GM21825 (cell line): ENCODE measurements at regions not wholly inside any gene's neighbourhood (a gene's known extent, or its start where the extent isn't known, plus 50 kb on each side); places are given as distances from the start of the nearest gene placed in this dataset.
"Not testable (repeated sequence)": the region's sequence is repeated elsewhere in the genome, so short reads cannot be mapped to it uniquely, and the experiment has no call there.

Source experiments
- ATAC-seq: cut with Tn5 transposase; IDR thresholded peaks from one replicate; pipeline ENCODE4 v1.9.1; 2021; ENCODE audit warnings: mild to moderate bottlenecking, moderate library complexity; ENCODE audit not compliant: unreplicated experiment

DNA sequence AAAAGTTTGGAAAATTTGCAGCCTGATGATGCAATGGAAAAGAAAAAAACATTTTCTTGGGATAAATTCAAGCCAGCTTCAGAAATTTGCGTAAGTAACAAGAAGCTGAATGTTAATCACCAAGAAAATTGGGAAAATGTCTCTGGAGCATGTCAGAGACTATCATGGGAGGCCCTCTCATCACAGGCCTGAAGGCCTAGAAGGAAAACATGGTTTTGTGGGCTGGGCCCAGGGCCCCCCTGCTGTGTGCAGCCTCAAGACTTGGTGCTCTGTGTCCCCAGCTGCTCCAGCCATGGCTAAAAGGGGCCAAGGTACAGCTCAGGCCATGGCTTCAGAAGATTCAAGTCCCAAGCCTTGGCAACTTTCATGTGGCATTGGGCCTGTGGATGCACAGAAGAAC lies 1049.8 kb upstream of the GRIA3 start:
- no peak for ATAC-seq

- ATAC-seq: no peak
Measured at GRCh38 chrX:122135070-122135469, 1049.0 kb upstream of the GRIA3 start.

- not testable (repeated sequence) for ATAC-seq
Measured at GRCh38 chrX:122140219-122140618, 1043.9 kb upstream of the GRIA3 start.

DNA sequence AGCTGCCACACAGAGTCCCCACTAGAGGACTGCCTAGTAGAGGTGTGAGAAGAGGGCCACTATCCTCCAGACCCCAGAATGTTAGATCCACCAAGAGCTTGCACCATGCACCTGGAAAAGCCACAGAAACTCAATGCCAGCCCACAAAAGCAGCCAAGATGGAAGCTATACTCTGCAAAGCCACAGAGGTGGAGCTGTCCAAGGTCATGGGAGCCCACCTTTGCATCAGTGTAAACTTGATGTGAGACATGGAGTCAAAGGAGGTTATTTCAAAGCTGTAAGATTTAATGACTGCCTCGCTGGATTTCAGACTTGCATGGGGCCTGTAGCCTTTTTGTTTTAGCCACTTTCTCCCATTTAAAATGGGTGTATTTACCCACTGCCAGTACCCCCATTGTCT lies 1030.1 kb upstream of the GRIA3 start:
- ATAC-seq: no peak

DNA sequence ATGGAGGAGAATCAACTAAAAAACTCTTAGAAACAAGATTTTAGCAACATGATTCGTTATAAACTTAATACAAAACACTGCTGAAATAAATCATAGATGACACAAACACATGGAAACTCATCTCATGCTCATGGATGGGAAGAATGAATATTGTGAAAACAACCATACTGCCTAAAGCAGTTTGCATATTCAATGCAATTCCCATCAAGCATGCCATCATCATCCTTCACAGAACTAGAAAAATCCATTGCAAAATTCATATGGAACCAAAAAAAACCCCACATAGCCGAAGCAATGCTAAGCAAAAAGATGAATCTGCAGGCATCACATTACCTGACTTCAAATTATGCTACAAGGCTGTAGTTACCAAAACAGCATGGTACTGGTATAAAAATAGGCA lies 1015.8 kb upstream of the GRIA3 start:
- ATAC-seq: no peak

DNA sequence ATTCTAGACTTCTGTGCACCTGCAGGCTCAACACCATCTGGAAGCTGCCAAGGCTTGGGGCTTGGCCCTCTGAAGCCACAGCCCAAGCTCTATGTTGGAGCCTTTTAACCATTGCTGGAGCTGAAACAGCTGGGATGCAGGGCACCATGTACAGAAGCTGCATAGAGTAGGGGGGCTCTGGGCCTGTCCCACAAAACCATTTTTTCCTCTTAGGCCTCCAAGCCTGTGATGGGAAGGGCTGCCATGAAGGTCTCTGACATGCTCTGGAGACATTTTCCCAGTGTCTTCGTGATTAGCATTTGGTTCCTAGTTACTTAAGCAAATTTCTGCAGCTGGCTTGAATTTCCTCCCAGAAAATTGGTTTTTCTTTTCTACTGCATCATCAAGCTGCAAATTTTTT lies 999.3 kb upstream of the GRIA3 start:
- no peak for ATAC-seq

- no peak for ATAC-seq
Measured at GRCh38 chrX:122187069-122187713, 996.9 kb upstream of the GRIA3 start.

GRCh38 chrX:122188751-122189150 lies 995.3 kb upstream of the GRIA3 start:
- ATAC-seq: no peak

- ATAC-seq: no peak
Measured at GRCh38 chrX:122196343-122196742, 987.7 kb upstream of the GRIA3 start.

DNA sequence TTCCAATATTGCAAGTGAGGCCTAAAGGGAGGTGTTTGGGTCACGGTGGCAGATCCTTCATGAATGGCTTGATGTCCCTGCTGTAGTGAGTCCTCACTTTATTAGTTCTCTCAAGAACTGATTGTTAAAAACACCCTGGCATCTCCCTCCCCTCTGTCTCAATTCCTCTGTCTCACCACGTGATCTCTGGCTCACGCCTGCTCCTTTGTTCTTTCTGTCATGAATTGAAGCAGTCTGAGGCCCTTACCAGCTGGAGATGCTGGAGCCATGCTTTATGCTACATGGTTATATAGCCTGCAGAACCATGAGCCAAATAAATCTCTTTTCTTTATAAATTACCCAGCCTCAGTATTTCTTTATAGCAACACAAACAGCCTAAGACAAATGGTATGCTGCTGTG lies 980.7 kb upstream of the GRIA3 start:
- no peak for ATAC-seq

DNA sequence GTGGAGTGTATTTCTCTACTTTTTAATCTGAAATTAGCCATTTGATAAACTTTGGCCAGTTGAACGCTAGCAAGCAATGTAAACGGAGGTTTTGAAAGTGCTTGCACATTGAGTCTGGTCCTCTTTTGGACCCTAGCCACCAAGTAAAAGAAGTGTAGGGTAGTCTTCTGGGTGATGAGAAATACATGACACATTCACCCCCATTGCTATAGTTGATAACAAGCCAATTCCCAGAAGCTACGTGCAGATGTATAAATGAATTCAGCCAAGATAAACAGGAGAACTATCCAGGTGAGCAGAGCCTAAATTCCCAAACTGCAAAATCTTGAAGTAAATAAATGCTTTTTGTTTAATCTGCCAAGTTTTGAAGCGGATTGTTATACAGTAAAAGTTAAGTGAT lies 965.4 kb upstream of the GRIA3 start:
- ATAC-seq: no peak

- no peak for ATAC-seq
Measured at GRCh38 chrX:122219226-122219625, 964.9 kb upstream of the GRIA3 start.

- ATAC-seq: no peak
Measured at GRCh38 chrX:122219735-122220134, 964.3 kb upstream of the GRIA3 start.

- no peak for ATAC-seq
Measured at GRCh38 chrX:122220644-122221373, 963.3 kb upstream of the GRIA3 start.

DNA sequence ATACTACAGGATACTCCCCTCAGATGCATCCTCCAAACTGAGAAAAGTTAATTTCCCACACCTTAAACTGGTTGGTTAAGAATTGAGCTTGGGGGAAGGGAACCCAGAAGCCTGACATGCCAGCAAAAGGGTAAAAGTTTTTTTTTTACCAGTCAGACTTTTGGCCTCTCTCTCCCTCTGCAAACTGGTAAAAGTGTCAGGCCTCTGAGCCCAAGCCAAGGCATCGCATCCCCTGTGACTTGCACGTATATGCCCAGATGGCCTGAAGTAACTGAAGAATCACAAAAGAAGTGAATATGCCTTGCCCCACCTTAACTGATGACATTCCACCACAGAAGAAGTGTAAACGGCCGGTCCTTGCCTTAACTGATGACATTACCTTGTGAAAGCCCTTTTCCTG lies 962.3 kb upstream of the GRIA3 start:
- not testable (repeated sequence) for ATAC-seq

- ATAC-seq: not testable (repeated sequence)
Measured at GRCh38 chrX:122224137-122224536, 959.9 kb upstream of the GRIA3 start.

DNA sequence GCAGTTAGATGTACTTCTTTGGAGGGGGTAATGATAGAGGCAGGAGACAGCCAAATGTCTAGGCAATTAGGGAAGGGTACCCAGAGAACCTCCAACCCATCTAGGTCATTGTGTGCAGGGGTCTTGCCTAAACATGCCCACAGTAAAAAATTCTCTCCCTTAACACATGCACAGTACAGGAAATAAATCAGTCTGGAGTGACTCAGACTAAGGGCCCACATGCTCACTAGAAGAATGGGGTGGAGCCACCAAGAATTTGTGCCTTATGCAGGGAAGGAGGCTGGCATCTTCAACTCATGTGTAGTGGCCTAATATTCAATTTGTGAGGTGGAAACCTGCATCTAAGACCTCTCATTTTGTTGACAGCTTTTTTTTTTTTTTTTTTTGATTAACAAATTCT lies 945.3 kb upstream of the GRIA3 start:
- ATAC-seq: no peak

GRCh38 chrX:122241959-122242358 lies 942.1 kb upstream of the GRIA3 start:
- no peak for ATAC-seq

- no peak for ATAC-seq
Measured at GRCh38 chrX:122244080-122244479, 940.0 kb upstream of the GRIA3 start.

DNA sequence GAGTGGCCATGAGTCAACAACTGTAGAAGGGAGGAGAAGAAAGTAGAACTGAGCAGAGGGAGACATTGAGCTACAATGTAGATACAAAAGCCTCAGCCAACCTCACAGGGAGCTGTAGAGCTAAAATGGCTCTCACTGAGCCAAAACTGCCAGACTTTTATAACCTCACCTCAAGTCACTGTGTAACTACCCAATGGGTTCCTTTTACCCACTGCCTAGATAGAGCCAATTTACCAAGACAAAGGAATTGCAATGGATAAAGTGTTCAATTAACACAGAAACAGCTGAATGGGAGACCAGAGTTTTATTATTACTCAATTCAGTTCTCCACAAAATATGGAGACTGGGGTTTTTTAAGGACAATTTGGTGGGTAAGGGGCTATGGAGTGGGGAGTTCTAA lies 938.9 kb upstream of the GRIA3 start:
- no peak for ATAC-seq

DNA sequence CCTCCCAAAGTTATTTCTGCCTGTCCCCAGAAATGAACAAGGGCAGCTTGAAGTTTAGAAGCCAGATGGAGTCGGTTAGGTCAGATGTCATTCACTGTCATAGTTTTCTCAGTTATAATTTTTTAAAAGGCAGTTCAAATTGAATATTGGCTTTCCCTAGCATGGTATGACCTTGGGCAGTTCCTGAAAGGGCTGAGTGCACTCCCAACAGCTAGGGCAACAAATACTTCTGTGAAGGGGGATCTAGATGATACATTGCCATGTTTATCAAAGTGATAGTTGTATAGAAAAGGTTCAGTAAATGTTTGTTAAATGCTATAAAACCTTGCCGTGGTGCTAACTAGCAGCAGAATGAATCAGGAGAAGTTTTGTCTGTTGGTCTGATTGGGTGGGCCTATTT lies 938.1 kb upstream of the GRIA3 start:
- ATAC-seq: no peak

- ATAC-seq: no peak
Measured at GRCh38 chrX:122246937-122247336, 937.1 kb upstream of the GRIA3 start.

- ATAC-seq: no peak
Measured at GRCh38 chrX:122248681-122249080, 935.4 kb upstream of the GRIA3 start.
